Calu3 (cell line): ENCODE measurements at regions not wholly inside any gene's neighbourhood (a gene's known extent, or its start where the extent isn't known, plus 50 kb on each side); places are given as distances from the start of the nearest gene placed in this dataset.

Experiments
- BruUV-seq: library from RNA; stranded (reverse); fragments of 400-500 nt; replicated peaks from 2 replicates; lab custom pipeline; 2021; lab: Mats Ljungman, UMichigan
- CTCF ChIA-PET: fragments of 300-600 bp; sonication (Branson Sonifier 250); formaldehyde crosslinking; loops from one replicate; lab custom pipeline; 2022; ENCODE audit warnings: antibody characterized with exemption; lab: Charles Lee
- DNase-seq: peaks from one replicate; pipeline ENCODE4 v3.0.0; 2022
- H3K27ac Mint-ChIP-seq: one replicate; pipeline ENCODE4 v1.8.0; 2022; ENCODE audit warnings: mixed read lengths; ENCODE audit not compliant: unreplicated experiment
- H3K27me3 Mint-ChIP-seq: one replicate; pipeline ENCODE4 v1.8.0; 2022; ENCODE audit warnings: mixed read lengths; ENCODE audit not compliant: unreplicated experiment
- H3K36me3 Mint-ChIP-seq: one replicate; pipeline ENCODE4 v1.8.0; 2022; ENCODE audit warnings: mild to moderate bottlenecking, moderate library complexity, mixed read lengths; ENCODE audit not compliant: insufficient read depth, unreplicated experiment
- H3K4me1 Mint-ChIP-seq: one replicate; pipeline ENCODE4 v1.8.0; 2022; ENCODE audit warnings: mild to moderate bottlenecking, low read depth, mixed read lengths; ENCODE audit not compliant: unreplicated experiment
- H3K4me3 Mint-ChIP-seq: one replicate; pipeline ENCODE4 v1.8.0; 2022; ENCODE audit warnings: mild to moderate bottlenecking, low read depth, moderate library complexity, mixed read lengths; ENCODE audit not compliant: unreplicated experiment
- H3K9me3 Mint-ChIP-seq: one replicate; pipeline ENCODE4 v1.8.0; 2022; ENCODE audit warnings: low read depth, mixed read lengths; ENCODE audit not compliant: unreplicated experiment
- CTCF ChIP-seq: fragments of 200-600 bp; IDR thresholded peaks from one replicate; pipeline ENCODE4 v1.8.0; 2022; ENCODE audit warnings: antibody characterized with exemption; ENCODE audit not compliant: unreplicated experiment
- intact Hi-C: fragments of 100-400 bp; cut with micrococcal nuclease; formaldehyde crosslinking; loops from one replicate; pipeline ENCODE4 v1.10.0; 2022; ENCODE audit not compliant: unreplicated experiment

- DNase-seq: no peak
- Mint-ChIP-seq H3K36me3 (no peaks in the 10 kb centered on the region), H3K9me3 (no peaks in the 10 kb centered on the region)
Measured at GRCh38 chr21:14767192-14767852, 221.2 kb upstream of the SAMSN1 start.

GRCh38 chr21:14766241-14766640 lies 220.1 kb upstream of the SAMSN1 start:
- TF ChIP-seq CTCF: no peak
- intact Hi-C loops: no loop called here
- no peak overlapping the region for H3K4me3 Mint-ChIP-seq

More at GRCh38 chr21:14767192-14767852, 221.2 kb upstream of the SAMSN1 start:
- H3K4me1 Mint-ChIP-seq: no peaks in the 10 kb centered on the region
- no peak overlapping the region for H3K4me3 Mint-ChIP-seq
- H3K27me3 Mint-ChIP-seq: no peaks in the 10 kb centered on the region
- no TSS peak for BruUV-seq
- CTCF ChIA-PET: interaction anchor here (0.5 kb wide), 1 partner anchor 301 kb away, joined by 3 read pairs; no protein-coding TSS in a partner anchor
- intact Hi-C loops: no loop called here
- H3K27ac Mint-ChIP-seq: no peak overlapping the region
- TF ChIP-seq CTCF: no peak

GRCh38 chr21:14763695-14764064 lies 217.6 kb upstream of the SAMSN1 start:
- no peak for TF ChIP-seq CTCF
- no peak overlapping the region for H3K27ac Mint-ChIP-seq
- no peaks in the 10 kb centered on the region for H3K9me3 Mint-ChIP-seq
- H3K36me3 Mint-ChIP-seq: no peaks in the 10 kb centered on the region
- H3K4me1 Mint-ChIP-seq: no peaks in the 10 kb centered on the region
- H3K27me3 Mint-ChIP-seq: no peaks in the 10 kb centered on the region
- H3K4me3 Mint-ChIP-seq: no peak overlapping the region
- CTCF ChIA-PET: no interaction called here
- intact Hi-C loops: no loop called here
- DNase-seq: no peak
- no TSS peak for BruUV-seq

More at GRCh38 chr21:14766241-14766640, 220.1 kb upstream of the SAMSN1 start:
- Mint-ChIP-seq H3K27ac (no peak overlapping the region), H3K27me3 (no peaks in the 10 kb centered on the region), H3K9me3 (no peaks in the 10 kb centered on the region), H3K36me3 (no peaks in the 10 kb centered on the region), H3K4me1 (no peaks in the 10 kb centered on the region)
- CTCF ChIA-PET: interaction anchor here (0.7 kb wide), 1 partner anchor 9 kb away, joined by 4 read pairs; no protein-coding TSS in a partner anchor
- no peak for DNase-seq
- BruUV-seq: no TSS peak

GRCh38 chr21:14762734-14763694 lies 216.9 kb upstream of the SAMSN1 start:
- CTCF ChIA-PET: no interaction called here
- H3K27me3 Mint-ChIP-seq: no peaks in the 10 kb centered on the region
- no TSS peak for BruUV-seq
- no peaks in the 10 kb centered on the region for H3K36me3 Mint-ChIP-seq
- H3K4me3 Mint-ChIP-seq: no peak overlapping the region
- no peak for DNase-seq
- intact Hi-C loops: no loop called here
- TF ChIP-seq CTCF: no peak
- H3K9me3 Mint-ChIP-seq: no peaks in the 10 kb centered on the region
- H3K4me1 Mint-ChIP-seq: no peaks in the 10 kb centered on the region
- no peak overlapping the region for H3K27ac Mint-ChIP-seq
